ENCODE measurements at regions not wholly inside any gene's neighbourhood (a gene's known extent, or its start where the extent isn't known, plus 50 kb on each side); places are given as distances from the start of the nearest gene placed in this dataset.
A peak's percentile ranks its signal among the peaks of the same experiment; 100 is the strongest.

GRCh38 chr14:85319101-85319500 is 210.8 kb upstream of the FLRT2 start:
- no peak for DNase-seq (ENCODE audit: low read depth)
- no peak overlapping the region for H3K4me3 ChIP-seq (replicated peaks; ENCODE audit: low read depth, low read length)
- TF ChIP-seq, protein P1, sequence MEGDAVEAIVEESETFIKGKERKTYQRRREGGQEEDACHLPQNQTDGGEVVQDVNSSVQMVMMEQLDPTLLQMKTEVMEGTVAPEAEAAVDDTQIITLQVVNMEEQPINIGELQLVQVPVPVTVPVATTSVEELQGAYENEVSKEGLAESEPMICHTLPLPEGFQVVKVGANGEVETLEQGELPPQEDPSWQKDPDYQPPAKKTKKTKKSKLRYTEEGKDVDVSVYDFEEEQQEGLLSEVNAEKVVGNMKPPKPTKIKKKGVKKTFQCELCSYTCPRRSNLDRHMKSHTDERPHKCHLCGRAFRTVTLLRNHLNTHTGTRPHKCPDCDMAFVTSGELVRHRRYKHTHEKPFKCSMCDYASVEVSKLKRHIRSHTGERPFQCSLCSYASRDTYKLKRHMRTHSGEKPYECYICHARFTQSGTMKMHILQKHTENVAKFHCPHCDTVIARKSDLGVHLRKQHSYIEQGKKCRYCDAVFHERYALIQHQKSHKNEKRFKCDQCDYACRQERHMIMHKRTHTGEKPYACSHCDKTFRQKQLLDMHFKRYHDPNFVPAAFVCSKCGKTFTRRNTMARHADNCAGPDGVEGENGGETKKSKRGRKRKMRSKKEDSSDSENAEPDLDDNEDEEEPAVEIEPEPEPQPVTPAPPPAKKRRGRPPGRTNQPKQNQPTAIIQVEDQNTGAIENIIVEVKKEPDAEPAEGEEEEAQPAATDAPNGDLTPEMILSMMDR (IDR thresholded peaks at IDR 0.05; ENCODE audit: low read length, missing control alignments): no peak

- no peak overlapping the region for H3K4me3 ChIP-seq (replicated peaks; ENCODE audit: low read depth, low read length)
- TF ChIP-seq, protein P1 (IDR thresholded peaks at IDR 0.05; ENCODE audit: low read length, missing control alignments): no peak
- DNase-seq (ENCODE audit: low read depth): peak; percentile 33
Measured at GRCh38 chr14:85319998-85320630, 209.8 kb upstream of the FLRT2 start.

DNA sequence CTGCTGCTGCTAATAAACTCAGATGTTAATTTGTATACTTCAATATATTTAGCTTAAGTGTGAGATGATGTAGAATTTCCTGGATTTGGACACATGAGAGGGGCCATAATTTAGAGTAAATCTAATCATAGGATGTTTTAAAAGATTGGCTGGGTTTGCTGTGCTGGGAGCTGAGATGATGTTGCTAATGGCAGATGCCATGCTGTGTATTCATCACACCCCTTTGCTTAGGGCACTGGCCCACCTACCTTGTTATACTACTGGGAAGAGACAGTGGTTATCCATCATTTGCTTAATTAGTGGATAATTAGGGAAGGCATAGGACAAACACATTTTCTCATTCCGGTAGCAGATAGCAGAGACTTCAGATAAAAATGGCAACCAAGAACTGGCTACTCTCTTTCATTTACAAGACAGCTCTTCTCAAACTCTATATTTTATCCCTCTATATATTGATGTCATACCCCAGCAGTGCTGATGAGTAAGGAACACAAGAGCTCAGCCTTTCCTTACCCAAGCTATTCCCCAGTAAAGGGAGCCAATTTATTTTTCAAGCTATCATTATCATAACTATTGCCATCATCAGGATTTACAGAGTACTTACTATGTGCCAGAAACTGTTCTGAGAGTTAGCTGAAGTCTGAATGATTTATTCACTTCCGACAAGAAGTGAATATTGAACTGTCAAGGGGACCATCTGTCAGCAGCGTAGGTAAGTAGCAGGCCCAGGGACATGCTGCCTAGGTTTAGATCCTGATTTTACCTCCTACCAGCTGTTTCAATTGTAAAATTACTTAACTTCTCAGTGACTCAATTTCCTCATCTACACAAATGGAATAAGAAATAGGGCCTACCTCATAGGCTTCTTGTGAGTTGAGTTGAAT is 204.6 kb upstream of the FLRT2 start:
- TF ChIP-seq, protein P1 (IDR thresholded peaks at IDR 0.05; ENCODE audit: low read length, missing control alignments): no peak
- DNase-seq (ENCODE audit: low read depth): no peak
- no peak overlapping the region for H3K4me3 ChIP-seq (replicated peaks; ENCODE audit: low read depth, low read length)

DNA sequence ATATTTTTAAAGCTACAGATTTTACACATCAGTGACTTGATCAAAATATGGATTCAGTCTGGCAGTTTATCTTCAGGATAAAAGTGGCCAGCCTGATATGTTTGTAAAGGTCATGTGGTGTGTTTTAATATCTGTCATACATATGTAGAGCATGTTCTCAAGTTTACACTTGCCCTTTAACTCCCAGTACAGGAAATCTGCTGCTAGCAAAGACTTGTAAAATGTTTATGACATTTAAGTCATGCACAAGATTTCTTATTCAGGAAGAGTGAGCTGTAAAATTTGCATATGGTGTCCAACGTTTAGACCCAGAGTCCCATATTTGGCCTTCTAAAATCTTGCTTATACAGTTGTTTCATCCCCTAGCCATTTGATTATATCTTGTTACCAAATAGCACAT is 197.5 kb upstream of the FLRT2 start:
- H3K4me3 ChIP-seq (replicated peaks; ENCODE audit: low read depth, low read length): no peak overlapping the region
- DNase-seq (ENCODE audit: low read depth): no peak
- TF ChIP-seq, protein P1 (IDR thresholded peaks at IDR 0.05; ENCODE audit: low read length, missing control alignments): no peak

- DNase-seq (ENCODE audit: low read depth): peak; percentile 51
- TF ChIP-seq, protein P1 (IDR thresholded peaks at IDR 0.05; ENCODE audit: low read length, missing control alignments): no peak
- H3K4me3 ChIP-seq (replicated peaks; ENCODE audit: low read depth, low read length): no peak overlapping the region
Measured at GRCh38 chr14:85333313-85333712, 196.6 kb upstream of the FLRT2 start.

DNA sequence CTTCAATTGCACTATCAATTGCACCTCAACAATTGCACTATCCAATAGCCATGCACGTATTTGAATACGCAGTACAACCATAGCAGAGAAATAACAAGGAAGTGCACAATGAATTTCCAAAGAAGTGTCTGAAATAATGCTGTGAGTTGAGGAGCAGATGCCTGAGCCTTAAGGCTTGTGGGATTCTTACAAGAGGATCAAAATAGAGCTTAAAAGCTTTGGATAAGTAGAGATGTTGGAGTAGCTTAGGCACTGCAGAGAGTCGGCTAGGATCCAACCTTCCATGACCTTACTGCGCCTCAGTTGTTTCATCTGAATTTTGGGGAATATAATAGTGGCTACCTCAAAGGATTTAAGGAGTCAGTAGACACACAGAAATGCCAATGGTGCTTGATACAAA is 196.1 kb upstream of the FLRT2 start:
- TF ChIP-seq, protein P1 (IDR thresholded peaks at IDR 0.05; ENCODE audit: low read length, missing control alignments): no peak
- no peak for DNase-seq (ENCODE audit: low read depth)
- H3K4me3 ChIP-seq (replicated peaks; ENCODE audit: low read depth, low read length): no peak overlapping the region

Data from fibroblast of pulmonary artery (primary cell).